Fibroblast of mammary gland (primary cell): ENCODE measurements at regions not wholly inside any gene's neighbourhood (a gene's known extent, or its start where the extent isn't known, plus 50 kb on each side); places are given as distances from the start of the nearest gene placed in this dataset.

Experiments
- DNase-seq: peaks from one replicate; pipeline ENCODE4 v3.0.0-alpha.2; 2010; ENCODE audit warnings: low read depth
- H3K4me3 ChIP-seq: 2 replicates; pipeline ENCODE4 v1.5.1; 2011; ENCODE audit warnings: low read depth, mild to moderate bottlenecking, low read length, moderate library complexity; ENCODE audit not compliant: control insufficient read depth
- CTCF ChIP-seq: conservative IDR thresholded peaks from 2 replicates; pipeline ENCODE4 v1.5.1; 2011; ENCODE audit warnings: low read depth, low read length, inconsistent platforms; ENCODE audit not compliant: control insufficient read depth, insufficient read depth

GRCh38 chr7:17672783-17673182 is 267.5 kb downstream of the SNX13 start:
- H3K4me3 ChIP-seq, result no peak overlapping the region
- no peak for DNase-seq
- no peak for TF ChIP-seq CTCF

- TF ChIP-seq CTCF, result no peak
- H3K4me3 ChIP-seq, result no peak overlapping the region
- no peak for DNase-seq
Observed at GRCh38 chr7:17674166-17674942, 265.9 kb downstream of the SNX13 start.

GRCh38 chr7:17674943-17675608 is 265.2 kb downstream of the SNX13 start:
- H3K4me3 ChIP-seq, result no peak overlapping the region
- DNase-seq, result no peak
- TF ChIP-seq CTCF, result no peak

GRCh38 chr7:17677408-17677807 is 262.9 kb downstream of the SNX13 start:
- no peak for TF ChIP-seq CTCF
- H3K4me3 ChIP-seq, result no peak overlapping the region
- DNase-seq, result peak; percentile 78

- TF ChIP-seq CTCF, result no peak
- no peak for DNase-seq
- H3K4me3 ChIP-seq, result no peak overlapping the region
Observed at GRCh38 chr7:17678896-17679295, 261.4 kb downstream of the SNX13 start.

GRCh38 chr7:17679458-17679857 is 260.8 kb downstream of the SNX13 start:
- DNase-seq, result peak; percentile 94

More at GRCh38 chr7:17679458-17679857, 260.8 kb downstream of the SNX13 start:
- H3K4me3 ChIP-seq, result no peak overlapping the region
- TF ChIP-seq CTCF, result no peak
